GM18505 (cell line): ENCODE measurements at regions not wholly inside any gene's neighbourhood (a gene's known extent, or its start where the extent isn't known, plus 50 kb on each side); places are given as distances from the start of the nearest gene placed in this dataset.

Source experiments
- ATAC-seq: cut with Tn5 transposase; IDR thresholded peaks from one replicate; pipeline ENCODE4 v1.9.1; 2021; ENCODE audit not compliant: unreplicated experiment
- POLR2A ChIP-seq: IDR thresholded peaks from 4 replicates; pipeline ENCODE4 v1.6.1; 2011; ENCODE audit warnings: borderline replicate concordance; ENCODE audit not compliant: insufficient read depth, insufficient read length; ENCODE audit errors: extremely low read depth

DNA sequence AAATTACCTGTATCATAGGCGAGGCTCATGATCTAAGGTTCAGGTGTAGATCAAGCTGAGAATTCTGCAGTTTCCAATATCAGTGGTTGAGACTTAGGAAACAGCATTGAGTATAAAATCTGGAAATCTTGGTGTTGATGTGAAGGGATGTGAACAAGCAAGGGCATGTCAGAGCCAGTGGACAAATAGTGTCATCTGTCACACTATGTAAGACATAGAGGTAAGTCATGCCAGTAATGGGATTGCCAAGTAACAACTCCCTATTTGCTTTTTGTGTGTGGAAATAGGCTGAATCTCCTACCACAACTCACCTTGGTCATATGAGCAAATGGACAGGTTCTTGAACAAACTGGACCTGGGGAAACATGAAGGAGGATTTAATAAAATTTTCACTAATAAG lies 334.5 kb upstream of the EMCN start:
- ATAC-seq, result no peak
- no peak for TF ChIP-seq POLR2A

DNA sequence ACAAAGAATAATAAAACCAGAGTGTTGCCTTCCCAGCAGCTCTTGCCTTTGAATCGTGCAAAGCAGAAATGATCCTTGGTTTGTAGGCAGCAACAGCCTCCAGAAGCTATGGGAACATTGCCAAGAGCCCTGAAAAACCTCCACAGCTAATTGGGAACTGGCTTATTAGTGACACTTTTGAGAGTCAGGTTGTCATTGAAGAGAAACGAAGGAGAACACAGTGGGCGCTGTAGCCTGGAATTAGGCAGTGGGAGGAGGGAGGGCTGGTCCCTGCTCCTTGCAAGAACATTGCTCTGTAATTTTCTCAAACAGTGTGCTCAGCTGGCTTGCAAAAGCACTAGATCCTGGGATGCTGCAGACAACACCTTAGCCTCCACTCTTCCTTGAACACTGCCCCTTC lies 331.5 kb upstream of the EMCN start:
- TF ChIP-seq POLR2A, result no peak

DNA sequence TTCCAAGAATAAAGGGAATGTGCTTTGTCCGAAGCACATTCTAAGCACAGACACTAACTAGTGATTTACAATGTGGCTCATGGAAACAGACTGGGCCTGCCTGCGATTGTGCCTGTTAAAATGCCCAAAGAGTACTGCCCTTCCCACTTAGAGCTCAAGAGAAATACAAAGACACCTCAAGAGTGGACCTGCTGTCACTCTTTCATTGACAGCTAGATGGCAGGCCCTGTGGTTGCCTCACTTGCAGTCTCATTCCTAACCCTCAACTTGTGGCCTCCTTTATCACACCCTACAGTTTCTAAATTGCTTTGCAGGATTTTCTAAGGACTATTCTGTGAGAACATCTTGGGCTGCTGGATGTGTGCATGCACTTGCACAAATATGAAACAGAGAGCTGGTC lies 331.0 kb upstream of the EMCN start:
- no peak for TF ChIP-seq POLR2A
- peak; percentile 69 for ATAC-seq

More for the DNA sequence above, 331.5 kb upstream of the EMCN start:
- ATAC-seq, result no peak

DNA sequence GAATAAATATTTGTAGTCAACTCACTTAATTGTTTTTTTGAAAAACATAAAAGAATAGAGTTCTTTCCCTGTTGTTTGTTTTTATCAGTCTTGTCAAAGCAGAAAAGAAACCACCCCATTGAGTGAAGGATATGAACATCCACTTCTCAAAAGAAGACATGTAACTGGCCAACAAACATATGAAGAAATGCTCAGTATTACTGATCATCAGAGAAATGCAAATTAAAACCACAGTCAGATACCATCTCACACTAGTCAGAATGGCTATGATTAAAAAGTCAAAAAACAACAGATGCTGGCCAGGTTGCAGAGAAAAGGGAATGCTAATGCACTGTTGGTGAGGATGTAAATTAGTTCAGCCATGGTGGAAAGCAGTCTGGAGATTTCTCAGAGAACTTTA lies 326.1 kb upstream of the EMCN start:
- ATAC-seq, result no peak
- TF ChIP-seq POLR2A, result no peak

DNA sequence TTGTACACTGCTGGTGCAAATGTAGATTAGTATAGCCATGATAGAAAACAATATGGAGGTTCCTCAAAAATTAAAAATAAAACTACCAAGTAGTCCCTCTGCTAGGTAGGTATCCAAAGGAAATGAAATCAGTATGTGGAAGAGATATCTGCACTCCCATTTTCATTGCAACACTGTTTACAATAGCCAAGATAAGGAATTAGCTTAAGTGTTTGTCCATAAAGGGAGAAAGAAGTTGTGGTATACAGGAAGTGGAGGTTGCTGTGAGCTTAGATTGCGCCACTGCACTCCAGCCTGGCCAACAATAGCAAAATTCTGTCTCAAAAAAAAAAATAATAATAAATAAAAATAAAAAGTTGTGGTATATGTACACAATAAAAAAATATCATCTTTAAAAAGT lies 325.0 kb upstream of the EMCN start:
- TF ChIP-seq POLR2A, result no peak
- no peak for ATAC-seq

DNA sequence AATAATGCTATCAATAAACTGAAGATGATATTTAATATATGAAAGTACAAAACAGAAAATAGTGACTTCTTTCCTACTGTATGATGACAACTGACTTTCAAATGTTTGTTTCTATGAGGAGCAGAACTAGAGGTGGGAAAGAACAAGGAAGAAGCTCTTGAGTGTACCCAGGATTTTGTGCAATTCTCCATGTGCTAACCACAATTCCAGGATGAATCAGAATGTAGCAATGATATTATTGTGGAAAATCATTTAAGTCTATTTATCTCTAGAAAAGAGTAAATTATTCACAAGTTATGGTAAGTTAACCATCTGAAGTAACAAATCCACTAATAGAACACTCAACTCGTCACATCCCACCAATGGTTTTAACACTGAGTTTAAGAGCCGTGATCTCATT lies 324.1 kb upstream of the EMCN start:
- TF ChIP-seq POLR2A, result no peak
- no peak for ATAC-seq

DNA sequence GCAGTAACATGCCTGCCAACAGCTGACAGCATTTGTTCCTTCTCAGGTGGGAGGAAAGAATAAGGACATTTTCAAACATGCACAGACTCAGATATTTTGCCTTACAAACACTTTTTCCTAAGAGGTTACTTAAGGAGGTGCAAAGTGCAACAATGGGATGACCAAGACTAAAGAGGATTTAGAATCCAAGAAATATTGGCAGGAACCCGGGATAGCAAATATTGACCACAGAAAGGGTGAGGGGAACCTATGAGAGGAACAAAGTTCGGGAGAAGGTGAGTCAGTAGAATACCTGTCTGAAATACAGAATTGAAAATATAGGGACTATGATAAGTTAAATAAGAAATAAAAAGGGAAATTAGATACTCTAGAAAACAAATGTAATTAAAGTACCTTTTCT lies 321.9 kb upstream of the EMCN start:
- no peak for TF ChIP-seq POLR2A
- no peak for ATAC-seq

DNA sequence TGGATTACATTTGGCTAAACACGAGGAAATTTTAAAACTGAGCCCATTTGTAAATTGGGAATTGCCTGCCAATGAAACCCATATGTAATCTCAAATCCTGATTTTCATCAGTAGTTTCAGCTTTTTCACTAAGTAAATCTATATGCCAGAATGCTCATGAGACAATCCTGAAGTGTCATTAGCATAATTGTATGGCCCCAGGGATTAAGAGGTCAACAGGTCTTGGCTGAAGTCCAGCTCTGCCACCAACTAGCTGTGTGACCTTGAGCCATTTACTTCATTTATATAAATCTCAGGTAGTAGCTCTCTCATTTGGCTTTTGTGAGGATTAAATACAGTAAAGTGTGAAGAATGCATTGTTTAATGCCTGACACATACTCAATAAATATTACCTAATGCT lies 320.5 kb upstream of the EMCN start:
- no peak for ATAC-seq
- TF ChIP-seq POLR2A, result no peak

DNA sequence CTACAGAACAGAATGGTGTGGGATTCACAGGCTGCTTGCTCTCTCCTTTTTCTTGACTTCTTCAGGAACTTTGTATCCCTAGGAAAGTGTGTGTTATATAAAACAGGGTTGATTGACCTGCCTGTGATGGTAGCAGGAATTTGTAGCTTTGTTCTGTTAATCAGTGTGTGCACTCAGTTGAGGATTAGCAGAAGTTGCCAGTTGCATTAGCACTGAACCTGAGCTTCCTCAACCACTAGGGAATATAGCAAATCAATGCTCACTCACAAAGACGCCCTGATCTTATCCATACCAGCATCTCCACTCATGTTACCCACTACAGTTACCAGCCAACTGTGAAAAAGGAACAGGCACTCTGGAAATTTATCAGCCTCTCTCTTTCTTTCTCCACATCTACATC lies 319.1 kb upstream of the EMCN start:
- no peak for ATAC-seq
- no peak for TF ChIP-seq POLR2A

DNA sequence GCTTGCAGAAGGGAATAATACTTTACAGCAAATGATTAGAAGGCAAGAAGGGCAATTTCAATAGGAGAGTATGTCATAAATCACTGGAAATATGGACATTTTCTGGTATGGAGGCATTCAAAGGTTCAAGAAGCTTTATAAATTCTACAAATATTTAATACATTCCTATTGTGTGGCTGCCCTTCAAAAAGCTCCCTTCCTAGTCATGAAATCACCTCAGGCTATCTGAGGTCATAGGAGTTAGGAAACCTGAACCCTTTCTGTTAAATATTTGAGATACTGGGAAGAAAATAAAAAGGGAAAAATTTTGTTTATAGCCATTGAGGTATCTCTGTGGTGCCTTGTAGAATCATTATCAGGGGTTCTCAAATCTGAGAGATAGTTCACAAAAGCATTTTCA lies 316.8 kb upstream of the EMCN start:
- no peak for ATAC-seq
- TF ChIP-seq POLR2A, result no peak

DNA sequence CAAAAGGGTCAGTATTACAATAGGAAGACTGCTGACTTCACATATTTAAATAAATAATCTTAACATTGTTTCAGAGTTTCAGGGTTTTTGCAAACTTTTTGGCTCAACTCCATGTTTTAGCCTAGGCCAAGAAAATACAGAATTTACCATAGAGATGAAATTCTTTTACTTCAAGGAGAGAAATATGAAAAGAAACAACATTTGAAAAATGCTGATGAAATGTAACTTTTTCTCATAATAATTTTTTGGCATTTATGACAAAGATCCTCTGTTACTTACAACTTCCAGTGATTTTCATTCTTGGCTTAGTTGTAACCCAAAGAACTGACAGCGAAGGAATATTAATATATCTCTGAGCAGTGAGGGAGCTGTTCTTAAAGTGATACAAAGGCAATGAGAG lies 316.1 kb upstream of the EMCN start:
- TF ChIP-seq POLR2A, result no peak
- ATAC-seq, result no peak

DNA sequence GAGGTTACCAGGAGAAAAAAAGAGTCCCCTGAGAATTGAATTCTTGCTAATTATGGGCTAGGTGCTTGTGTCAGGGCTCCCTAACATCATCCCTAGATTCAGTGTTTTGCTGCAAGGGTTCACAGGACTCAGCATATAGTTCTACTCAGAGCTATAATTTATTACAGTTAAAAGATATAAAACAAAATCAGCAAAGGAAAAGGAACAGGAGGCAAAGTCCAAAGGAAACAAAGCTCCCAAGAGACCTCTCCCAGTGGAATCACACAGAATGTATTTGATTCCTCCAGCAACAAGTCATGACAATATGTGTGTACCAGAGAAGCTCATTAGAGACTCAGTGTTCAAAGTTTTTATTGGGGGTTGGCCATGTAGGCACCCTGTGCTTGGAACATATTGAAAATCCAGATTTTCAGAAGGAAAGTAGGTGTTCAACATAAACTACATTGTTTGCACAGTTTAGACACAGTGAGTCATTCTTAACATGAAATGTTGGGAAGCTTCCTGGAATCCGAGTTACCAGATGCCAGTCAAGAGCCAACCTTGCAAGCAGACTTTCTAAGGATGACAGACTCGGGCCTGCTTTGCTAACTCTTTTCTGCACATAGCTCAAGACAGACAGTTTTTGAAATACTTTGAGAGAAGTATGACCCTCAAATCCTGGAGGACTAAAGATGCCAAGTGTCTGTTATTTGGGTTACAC lies 311.3 kb upstream of the EMCN start:
- no peak for TF ChIP-seq POLR2A
- no peak for ATAC-seq

DNA sequence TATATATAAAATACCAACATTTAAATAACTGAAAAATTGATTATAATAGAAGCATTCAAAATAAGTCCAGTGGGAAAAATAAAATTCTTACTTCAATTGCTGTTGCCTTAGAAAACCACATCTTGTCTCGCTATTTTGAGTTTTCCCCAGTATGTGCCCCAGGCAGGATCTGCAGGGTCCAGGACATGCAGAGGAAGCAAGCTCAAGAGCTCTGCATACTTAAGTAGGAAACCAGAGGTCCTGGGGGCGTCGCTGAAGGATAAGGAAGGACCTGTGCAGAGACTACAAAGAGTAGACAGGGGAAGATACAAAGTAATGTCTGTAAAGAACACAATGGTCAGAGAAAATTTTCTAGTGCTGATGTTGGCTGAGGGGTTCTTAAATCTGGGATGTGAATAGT lies 310.5 kb upstream of the EMCN start:
- TF ChIP-seq POLR2A, result no peak
- ATAC-seq, result no peak

DNA sequence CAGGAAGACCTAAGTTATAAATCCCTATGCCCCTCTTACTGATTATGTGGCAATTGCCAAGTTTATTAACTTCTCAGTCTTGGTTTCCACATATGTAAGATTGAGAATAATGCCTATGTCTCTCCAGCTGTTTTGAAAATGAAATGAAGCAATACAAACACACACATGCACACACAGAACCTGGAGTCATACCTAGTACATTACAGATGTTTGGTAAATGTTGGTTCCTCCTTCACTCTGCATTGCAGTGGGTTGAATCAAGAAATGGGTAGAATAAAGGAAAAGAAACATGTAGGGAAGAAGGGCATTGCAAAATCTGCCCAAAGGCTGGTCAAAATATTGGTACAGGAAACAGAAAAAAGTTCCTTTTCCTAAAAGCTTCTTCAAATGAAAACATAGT lies 309.9 kb upstream of the EMCN start:
- ATAC-seq, result no peak

More for the DNA sequence above, 309.9 kb upstream of the EMCN start:
- no peak for TF ChIP-seq POLR2A
